B cell (primary cell): ENCODE measurements at regions not wholly inside any gene's neighbourhood (a gene's known extent, or its start where the extent isn't known, plus 50 kb on each side); places are given as distances from the start of the nearest gene placed in this dataset.

Experiments
- ATAC-seq: fragments of 200-7000 bp; cut with Tn5 transposase; one replicate; pipeline ENCODE4 v1.10.0; 2021; ENCODE audit warnings: low read depth, mild to moderate bottlenecking, moderate number of reproducible peaks, moderate library complexity
- CTCF ChIA-PET: fragments of 350-600 bp; sonication (Branson Sonifier 250); formaldehyde crosslinking; loops from one replicate; lab custom pipeline; 2021; ENCODE audit warnings: antibody characterized with exemption, inconsistent platforms; lab: Charles Lee
- POLR2A ChIA-PET: fragments of 350-600 bp; sonication (Branson Sonifier 250); formaldehyde crosslinking; loops from one replicate; lab custom pipeline; 2021; ENCODE audit warnings: antibody characterized with exemption; lab: Charles Lee
- DNase-seq: peaks from one replicate; pipeline ENCODE4 v3.0.0; 2013
- H2AFZ ChIP-seq: 2 replicates; pipeline ENCODE4 v1.6.1; 2012; ENCODE audit warnings: mild to moderate bottlenecking, low read depth, low read length; ENCODE audit not compliant: insufficient read depth, poor library complexity, severe bottlenecking
- H3K27ac ChIP-seq, 2 donors: 1 replicate in 1 of 2; 2 replicates in 1 of 2; pipeline ENCODE4 v1.5.1; 2012 to 2013; ENCODE audit warnings: low read length in 2 of 2, mild to moderate bottlenecking in 2 of 2, moderate library complexity in 1 of 2
- H3K27me3 ChIP-seq, 4 experiments: fragments of 200-600 bp in 1 of 4; sonication (generic) in 1 of 4; replicated peaks in 1 of 4; 1 replicate in 2 of 4; 2 replicates in 2 of 4; pipeline versions ENCODE4 v1.6.1 to v1.7.0; 2013 to 2016; ENCODE audit warnings: low read length in 3 of 4, mild to moderate bottlenecking in 2 of 4, mixed read lengths in 1 of 4, moderate library complexity in 1 of 4; ENCODE audit not compliant: insufficient read depth in 4 of 4, control insufficient read depth in 3 of 4; ENCODE audit errors: control extremely low read depth in 1 of 4
- H3K36me3 ChIP-seq, 2 experiments: replicated peaks in 1 of 2; 1 replicate in 1 of 2; 2 replicates in 1 of 2; pipeline versions ENCODE4 v1.6.1 to v1.7.1; 2013; ENCODE audit warnings: low read length in 1 of 2; ENCODE audit not compliant: insufficient read depth in 2 of 2, control insufficient read depth in 1 of 2; ENCODE audit errors: control extremely low read depth in 1 of 2, extremely low read depth in 1 of 2
- H3K4me1 ChIP-seq, 2 donors: fragments of 200-600 bp in 1 of 2; sonication (generic) in 1 of 2; 1 replicate in 1 of 2; 2 replicates in 1 of 2; pipeline versions ENCODE4 v1.5.1 to v1.6.1; 2013 to 2017; ENCODE audit warnings: low read length in 2 of 2; ENCODE audit not compliant: control insufficient read depth in 2 of 2, insufficient read depth in 2 of 2
- H3K4me2 ChIP-seq: replicated peaks from 2 replicates; pipeline ENCODE3; 2012; ENCODE audit warnings: mild to moderate bottlenecking, low read depth, low read length; ENCODE audit not compliant: poor library complexity, severe bottlenecking
- H3K4me3 ChIP-seq, 5 experiments: fragments of 200-600 bp in 1 of 5; sonication (generic) in 1 of 5; 1 replicate in 3 of 5; 2 replicates in 2 of 5; pipeline versions ENCODE4 v1.5.1 to v1.7.0; 2011 to 2016; ENCODE audit warnings: low read length in 4 of 5, mild to moderate bottlenecking in 4 of 5, low read depth in 2 of 5, control low read depth in 1 of 5, moderate library complexity in 1 of 5; ENCODE audit not compliant: insufficient read depth in 1 of 5; ENCODE audit errors: control extremely low read depth in 1 of 5, extremely low read depth in 1 of 5
- H3K79me2 ChIP-seq: fragments of 200-600 bp; sonication (generic); one replicate; pipeline ENCODE4 v1.6.0; 2016; ENCODE audit warnings: low read length; ENCODE audit not compliant: control insufficient read depth, insufficient read depth
- H3K9ac ChIP-seq: fragments of 200-600 bp; sonication (generic); 2 replicates; pipeline ENCODE4 v1.6.1; 2017; ENCODE audit warnings: mild to moderate bottlenecking, low read length, moderate library complexity
- H3K9me3 ChIP-seq, 3 donors: one replicate each; pipeline versions ENCODE4 v1.6.1 to v1.7.1; 2013; ENCODE audit warnings: low read length in 2 of 3; ENCODE audit not compliant: control insufficient read depth in 2 of 3, insufficient read depth in 1 of 3; ENCODE audit errors: control extremely low read depth in 1 of 3
- H4K20me1 ChIP-seq: 2 replicates; pipeline ENCODE4 v1.6.0; 2012; ENCODE audit warnings: mild to moderate bottlenecking, low read length; ENCODE audit not compliant: insufficient read depth, control insufficient read depth, poor library complexity, severe bottlenecking
- H3K27ac Mint-ChIP-seq: one replicate; pipeline ENCODE4 v1.8.0; 2021; ENCODE audit warnings: mixed read lengths
- H3K27me3 Mint-ChIP-seq: one replicate; pipeline ENCODE4 v1.8.0; 2021; ENCODE audit warnings: mixed read lengths
- H3K4me1 Mint-ChIP-seq: one replicate; pipeline ENCODE4 v1.8.0; 2021; ENCODE audit warnings: mixed read lengths
- H3K4me3 Mint-ChIP-seq: one replicate; pipeline ENCODE4 v1.8.0; 2021; ENCODE audit warnings: mixed read lengths
- H3K9me3 Mint-ChIP-seq: one replicate; pipeline ENCODE4 v1.8.0; 2022; ENCODE audit warnings: mixed read lengths; ENCODE audit not compliant: insufficient read depth
- EZH2 ChIP-seq: IDR thresholded peaks from 2 replicates; pipeline ENCODE4 v1.6.1; 2012; ENCODE audit warnings: borderline replicate concordance, low read depth, mild to moderate bottlenecking, moderate library complexity, low read length; ENCODE audit not compliant: insufficient read depth, poor library complexity, severe bottlenecking
- WGBS: methylation state at CpG from one replicate; pipeline ENCODE4 v1.1.5; 2013; ENCODE audit warnings: missing lambda C conversion rate; ENCODE audit not compliant: insufficient coverage; 5-methylcytosine and 5-hydroxymethylcytosine counted together
- intact Hi-C: fragments of 100-400 bp; cut with micrococcal nuclease; formaldehyde crosslinking; loops from one replicate; pipeline ENCODE4 v1.10.0; 2022
- TF ChIP-seq, protein P1 (sequence below): fragments of 200-600 bp; IDR thresholded peaks from one replicate; pipeline ENCODE4 v1.8.0; 2022; ENCODE audit warnings: antibody characterized with exemption, mild to moderate bottlenecking

DNA sequence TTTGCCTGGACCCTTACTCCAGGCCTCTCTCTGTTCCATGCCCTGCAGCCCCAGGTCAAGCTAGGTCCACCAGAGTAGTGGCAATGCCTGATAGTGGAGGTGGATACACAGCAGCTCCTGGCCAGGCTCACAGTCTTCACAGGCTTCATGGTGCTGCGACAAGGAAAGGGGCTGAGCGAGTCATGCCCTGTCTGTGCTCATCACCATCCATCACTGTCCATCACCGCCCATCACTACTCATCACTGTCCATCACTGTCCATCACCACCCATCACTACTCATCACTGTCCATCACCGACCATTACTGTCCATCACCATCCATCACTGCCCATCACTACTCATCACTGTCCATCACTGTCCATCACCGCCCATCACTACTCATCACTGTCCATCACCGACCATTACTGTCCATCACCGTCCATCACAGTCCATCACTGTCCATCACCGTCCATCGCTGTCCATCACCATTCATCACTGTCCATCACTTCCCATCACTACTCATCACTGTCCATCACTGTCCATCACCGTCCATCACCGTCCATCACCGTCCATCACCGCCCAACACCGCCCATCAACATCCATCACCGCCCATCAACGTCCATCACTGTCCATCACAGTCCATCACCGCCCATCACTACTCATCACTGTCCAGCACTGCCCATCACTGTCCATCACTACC lies 57.1 kb upstream of the OTOS start:
- TF ChIP-seq, protein P1, sequence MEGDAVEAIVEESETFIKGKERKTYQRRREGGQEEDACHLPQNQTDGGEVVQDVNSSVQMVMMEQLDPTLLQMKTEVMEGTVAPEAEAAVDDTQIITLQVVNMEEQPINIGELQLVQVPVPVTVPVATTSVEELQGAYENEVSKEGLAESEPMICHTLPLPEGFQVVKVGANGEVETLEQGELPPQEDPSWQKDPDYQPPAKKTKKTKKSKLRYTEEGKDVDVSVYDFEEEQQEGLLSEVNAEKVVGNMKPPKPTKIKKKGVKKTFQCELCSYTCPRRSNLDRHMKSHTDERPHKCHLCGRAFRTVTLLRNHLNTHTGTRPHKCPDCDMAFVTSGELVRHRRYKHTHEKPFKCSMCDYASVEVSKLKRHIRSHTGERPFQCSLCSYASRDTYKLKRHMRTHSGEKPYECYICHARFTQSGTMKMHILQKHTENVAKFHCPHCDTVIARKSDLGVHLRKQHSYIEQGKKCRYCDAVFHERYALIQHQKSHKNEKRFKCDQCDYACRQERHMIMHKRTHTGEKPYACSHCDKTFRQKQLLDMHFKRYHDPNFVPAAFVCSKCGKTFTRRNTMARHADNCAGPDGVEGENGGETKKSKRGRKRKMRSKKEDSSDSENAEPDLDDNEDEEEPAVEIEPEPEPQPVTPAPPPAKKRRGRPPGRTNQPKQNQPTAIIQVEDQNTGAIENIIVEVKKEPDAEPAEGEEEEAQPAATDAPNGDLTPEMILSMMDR, result no peak
- no peak for TF ChIP-seq EZH2
- Mint-ChIP-seq H3K4me3 (no peak overlapping the region), H3K27ac (no peak overlapping the region), H3K27me3 (peaks cover 15% of the 10 kb centered on the region), H3K4me1 (no peaks in the 10 kb centered on the region), H3K9me3 (no peaks in the 10 kb centered on the region)
- Histone ChIP-seq H3K4me2 (no peak overlapping the region), H2AFZ (no peak overlapping the region), H3K4me1 (no peaks in the 10 kb centered on the region), H3K9ac (no peak overlapping the region), H3K36me3 (no peaks in the 10 kb centered on the region), H3K27ac (no peak overlapping the region), H3K27me3 (no peaks in the 10 kb centered on the region), H3K9me3 (no peaks in the 10 kb centered on the region), H3K79me2 (no peaks in the 10 kb centered on the region), H3K4me3 (no peak overlapping the region), H4K20me1 (no peaks in the 10 kb centered on the region)
- WGBS, result 96% methylated on average over 17 of the region's 17 CpGs
- intact Hi-C loops, result no loop called here
- ATAC-seq (no peak), DNase-seq (no peak)
- ChIA-PET CTCF (no interaction called here), POLR2A (no interaction called here)

DNA sequence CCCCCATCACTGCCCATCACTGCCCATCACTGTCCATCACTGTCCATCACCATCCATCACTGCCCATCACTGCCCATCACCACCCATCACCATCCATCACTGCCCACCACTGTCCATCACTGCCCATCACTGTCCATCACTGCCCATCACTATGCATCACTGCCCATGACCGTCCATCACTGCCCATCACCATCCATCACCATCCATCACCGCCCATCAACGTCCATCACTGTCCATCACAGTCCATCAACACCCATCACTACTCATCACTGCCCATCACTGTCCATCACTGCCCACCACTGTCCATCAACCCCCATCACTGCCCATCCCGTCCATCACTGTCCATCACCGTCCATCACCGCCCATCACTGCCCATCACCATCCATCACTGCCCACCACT lies 57.8 kb upstream of the OTOS start:
- intact Hi-C loops, result no loop called here

More for the DNA sequence above, 57.8 kb upstream of the OTOS start:
- no peaks in the 10 kb centered on the region for H3K27me3 ChIP-seq
- Mint-ChIP-seq H3K4me1 (no peaks in the 10 kb centered on the region), H3K9me3 (no peaks in the 10 kb centered on the region), H3K4me3 (no peak overlapping the region), H3K27ac (no peak overlapping the region), H3K27me3 (peaks cover 21% of the 10 kb centered on the region)
- H3K27ac ChIP-seq, result no peak overlapping the region
- H3K4me2 ChIP-seq, result no peak overlapping the region
- 96% methylated on average over 4 of the region's 6 CpGs for WGBS
- no peaks in the 10 kb centered on the region for H3K4me1 ChIP-seq
- H4K20me1 ChIP-seq, result no peaks in the 10 kb centered on the region
- no peak for ATAC-seq
- CTCF ChIA-PET, result no interaction called here
- no peaks in the 10 kb centered on the region for H3K79me2 ChIP-seq
- H2AFZ ChIP-seq, result no peak overlapping the region
- H3K4me3 ChIP-seq, result no peak overlapping the region
- no peak for DNase-seq
- POLR2A ChIA-PET, result no interaction called here
- TF ChIP-seq EZH2, result no peak
- H3K9ac ChIP-seq, result no peak overlapping the region
- no peaks in the 10 kb centered on the region for H3K36me3 ChIP-seq
- no peaks in the 10 kb centered on the region for H3K9me3 ChIP-seq
